Neuronal stem cell (in vitro differentiated cells): ENCODE measurements at regions not wholly inside any gene's neighbourhood (a gene's known extent, or its start where the extent isn't known, plus 50 kb on each side); places are given as distances from the start of the nearest gene placed in this dataset.
"Not testable (repeated sequence)": the region's sequence is repeated elsewhere in the genome, so short reads cannot be mapped to it uniquely, and the experiment has no call there.

Experiments used
- DNase-seq: peaks from one replicate; pipeline ENCODE4 v3.0.0-alpha.2; 2013; ENCODE audit warnings: low spot score
- H2AFZ ChIP-seq: one replicate; pipeline ENCODE4 v1.6.1; 2013; ENCODE audit warnings: mild to moderate bottlenecking, low read length, inconsistent platforms
- H2AK5ac ChIP-seq: 2 replicates; pipeline ENCODE4 v1.6.1; 2013; ENCODE audit warnings: low read depth, mild to moderate bottlenecking, inconsistent platforms, low read length, moderate library complexity, mixed read lengths
- H2BK120ac ChIP-seq: 2 replicates; pipeline ENCODE4 v1.6.1; 2013; ENCODE audit warnings: low read depth, mild to moderate bottlenecking, inconsistent platforms, low read length, moderate library complexity, mixed read lengths
- H2BK12ac ChIP-seq: one replicate; pipeline ENCODE4 v1.6.1; 2013; ENCODE audit warnings: low read length, inconsistent platforms
- H2BK15ac ChIP-seq: 2 replicates; pipeline ENCODE4 v1.6.1; 2013; ENCODE audit warnings: mild to moderate bottlenecking, low read length, inconsistent platforms, mixed read lengths
- H2BK5ac ChIP-seq: one replicate; pipeline ENCODE4 v1.6.1; 2013; ENCODE audit warnings: inconsistent platforms, mild to moderate bottlenecking, low read length, moderate library complexity
- H3K14ac ChIP-seq: one replicate; pipeline ENCODE4 v1.6.1; 2013; ENCODE audit warnings: low read length, inconsistent platforms
- H3K18ac ChIP-seq: 2 replicates; pipeline ENCODE4 v1.6.1; 2013; ENCODE audit warnings: low read length, inconsistent platforms
- H3K23ac ChIP-seq: 2 replicates; pipeline ENCODE4 v1.6.1; 2013; ENCODE audit warnings: low read depth, mild to moderate bottlenecking, mixed read lengths, low read length, inconsistent platforms; ENCODE audit not compliant: poor library complexity
- H3K27ac ChIP-seq: replicated peaks from 3 replicates; pipeline ENCODE4 v1.5.1; 2013; ENCODE audit warnings: low read length, inconsistent platforms
- H3K27me3 ChIP-seq, 3 experiments: 2 replicates each; pipeline ENCODE4 v1.6.1; 2013; ENCODE audit warnings: low read length in 3 of 3, mild to moderate bottlenecking in 2 of 3, inconsistent platforms in 1 of 3, low read depth in 1 of 3, mixed read lengths in 1 of 3, moderate library complexity in 1 of 3; ENCODE audit not compliant: control insufficient read depth in 3 of 3, insufficient read depth in 3 of 3
- H3K36me3 ChIP-seq, 2 donors: replicated peaks in 1 of 2; 2 replicates each; pipeline ENCODE4 v1.6.1; 2013; ENCODE audit warnings: low read length in 2 of 2; ENCODE audit not compliant: control insufficient read depth in 2 of 2, insufficient read depth in 2 of 2
- H3K4ac ChIP-seq: 2 replicates; pipeline ENCODE4 v1.6.1; 2013; ENCODE audit warnings: inconsistent platforms, mild to moderate bottlenecking, low read length, moderate library complexity
- H3K4me1 ChIP-seq, 2 donors: 1 replicate in 1 of 2; 2 replicates in 1 of 2; pipeline ENCODE4 v1.6.1; 2013; ENCODE audit warnings: low read length in 2 of 2, low read depth in 1 of 2; ENCODE audit not compliant: control insufficient read depth in 2 of 2, insufficient read depth in 1 of 2
- H3K4me2 ChIP-seq: one replicate; pipeline ENCODE4 v1.6.1; 2013; ENCODE audit warnings: mild to moderate bottlenecking, low read length, inconsistent platforms; ENCODE audit not compliant: insufficient read depth, poor library complexity, severe bottlenecking
- H3K4me3 ChIP-seq, 2 donors: 2 replicates each; pipeline ENCODE4 v1.5.1; 2013; ENCODE audit warnings: low read length in 2 of 2, mild to moderate bottlenecking in 2 of 2, inconsistent platforms in 1 of 2, moderate library complexity in 1 of 2
- H3K79me1 ChIP-seq: one replicate; pipeline ENCODE4 v1.6.1; 2013; ENCODE audit warnings: low read depth, mild to moderate bottlenecking, inconsistent platforms, low read length, moderate library complexity
- H3K9ac ChIP-seq: one replicate; pipeline ENCODE4 v1.6.1; 2013; ENCODE audit warnings: mild to moderate bottlenecking, low read depth, low read length, inconsistent platforms; ENCODE audit not compliant: poor library complexity
- H3K9me3 ChIP-seq, 2 donors: replicated peaks in 1 of 2; 2 replicates each; pipeline versions ENCODE3 to v1.6.1; 2013; ENCODE audit warnings: low read length in 2 of 2, mild to moderate bottlenecking in 2 of 2, inconsistent platforms in 1 of 2, low read depth in 1 of 2, mixed read lengths in 1 of 2, moderate library complexity in 1 of 2; ENCODE audit not compliant: control insufficient read depth in 2 of 2, insufficient read depth in 1 of 2
- H4K8ac ChIP-seq: one replicate; pipeline ENCODE4 v1.6.1; 2013; ENCODE audit warnings: low read depth, mild to moderate bottlenecking, inconsistent platforms, low read length, moderate library complexity
- H4K91ac ChIP-seq: one replicate; pipeline ENCODE4 v1.6.1; 2013; ENCODE audit warnings: low read length, low read depth, mild to moderate bottlenecking, inconsistent platforms; ENCODE audit not compliant: poor library complexity
- WGBS, 2 donors: extraction: QIAGEN DNeasy Blood & Tissue Kit; methylation state at CpG; one replicate each; pipeline ENCODE4 v1.1.7; 2013; ENCODE audit warnings: missing lambda C conversion rate in 2 of 2, mixed read lengths in 1 of 2; ENCODE audit not compliant: insufficient read length in 2 of 2, insufficient replicate concordance in 1 of 2; ENCODE audit errors: extremely low coverage in 2 of 2; 5-methylcytosine and 5-hydroxymethylcytosine counted together

DNA sequence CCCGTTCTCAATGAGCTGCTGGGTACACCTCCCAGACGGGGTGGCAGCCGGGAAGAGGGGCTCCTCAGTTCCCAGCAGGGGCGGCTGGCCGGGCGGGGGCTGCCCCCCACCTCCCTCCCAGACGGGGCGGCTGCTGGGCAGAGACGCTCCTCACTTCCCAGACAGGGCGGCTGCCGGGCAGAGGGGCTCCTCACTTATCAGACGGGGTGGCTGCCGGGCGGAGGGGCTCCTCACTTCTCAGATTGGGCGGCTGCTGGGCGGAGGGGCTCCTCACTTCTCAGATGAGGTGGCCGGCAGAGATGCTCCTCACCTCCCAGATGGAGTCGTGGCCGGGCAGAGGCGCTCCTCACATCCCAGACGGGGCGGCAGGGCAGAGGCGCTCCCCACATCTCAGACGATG is 559.0 kb downstream of the CD109 start:
- no CpG with 5 or more reads among the region's 24 CpGs for WGBS, 2 donors
- not testable (repeated sequence) for H3K27ac ChIP-seq, H2BK5ac ChIP-seq, H2AFZ ChIP-seq, H3K4ac ChIP-seq, H3K4me2 ChIP-seq, H3K9me3 ChIP-seq, H3K9ac ChIP-seq, H3K23ac ChIP-seq, H3K4me1 ChIP-seq, H3K18ac ChIP-seq, H3K36me3 ChIP-seq, H3K14ac ChIP-seq, DNase-seq, H4K91ac ChIP-seq, H2BK120ac ChIP-seq, H2BK12ac ChIP-seq, H4K8ac ChIP-seq, H3K79me1 ChIP-seq, H2AK5ac ChIP-seq, H3K27me3 ChIP-seq, H2BK15ac ChIP-seq, H3K4me3 ChIP-seq

DNA sequence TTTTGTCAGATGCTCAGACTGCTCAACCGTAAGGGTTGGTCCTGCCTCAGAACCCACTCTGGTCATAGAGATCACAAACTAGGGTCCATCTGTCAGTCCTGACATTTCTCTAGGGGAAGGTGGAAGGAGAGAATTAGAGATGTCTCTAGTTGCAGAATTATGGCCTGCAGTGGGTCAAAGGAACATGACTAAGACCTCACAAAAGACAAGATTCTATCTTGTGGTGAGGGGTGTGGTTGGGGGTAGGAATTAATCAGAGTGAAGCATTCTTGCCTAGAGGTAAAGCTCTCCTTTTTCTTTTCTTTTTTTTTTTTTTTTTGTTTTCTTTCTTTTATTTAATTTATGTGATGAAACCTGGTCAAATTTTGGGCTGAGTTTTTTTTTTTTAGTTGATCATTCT is 558.1 kb downstream of the CD109 start:
- not testable (repeated sequence) for H2BK15ac ChIP-seq, DNase-seq, H3K79me1 ChIP-seq, H3K4me1 ChIP-seq, H3K4me2 ChIP-seq, H2BK5ac ChIP-seq, H2BK120ac ChIP-seq, H2AFZ ChIP-seq, H3K14ac ChIP-seq, H3K9ac ChIP-seq, H3K4ac ChIP-seq, H3K27me3 ChIP-seq, H4K8ac ChIP-seq, H3K4me3 ChIP-seq, H4K91ac ChIP-seq, H3K36me3 ChIP-seq, H2AK5ac ChIP-seq, H3K23ac ChIP-seq, H3K9me3 ChIP-seq, H3K18ac ChIP-seq, H2BK12ac ChIP-seq, H3K27ac ChIP-seq
- WGBS, 2 donors, result no CpG with 5 or more reads among the region's 1 CpG

DNA sequence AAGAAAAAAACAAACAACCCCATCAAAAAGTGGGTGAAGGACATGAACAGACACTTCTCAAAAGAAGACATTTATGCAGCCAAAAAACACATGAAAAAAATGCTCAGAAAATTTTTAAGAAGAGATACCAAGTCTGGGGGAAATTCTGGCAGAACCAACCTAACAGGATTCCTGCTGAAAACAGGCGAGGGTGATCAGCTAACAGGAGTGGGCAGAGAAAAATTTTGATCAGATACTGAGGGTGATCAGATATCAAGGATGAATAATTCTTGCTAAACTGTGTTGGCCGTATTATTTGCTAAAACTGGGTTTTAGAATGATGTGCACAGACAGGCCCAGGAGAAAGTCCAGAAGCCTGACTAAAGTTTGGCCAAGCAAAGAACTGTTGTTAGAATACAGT is 557.3 kb downstream of the CD109 start:
- Histone ChIP-seq H3K9me3 (no peaks in the 10 kb centered on the region), H3K9ac (no peak overlapping the region), H2BK15ac (no peak overlapping the region), H3K79me1 (no peaks in the 10 kb centered on the region), H3K23ac (no peak overlapping the region), H3K36me3 (no peaks in the 10 kb centered on the region), H2BK120ac (no peak overlapping the region), H4K91ac (no peak overlapping the region), H3K4me3 (no peak overlapping the region), H3K4ac (no peak overlapping the region), H3K4me2 (no peak overlapping the region), H3K27me3 (no peaks in the 10 kb centered on the region), H4K8ac (no peak overlapping the region), H3K14ac (no peak overlapping the region), H2AFZ (no peak overlapping the region), H3K27ac (no peak overlapping the region), H2BK5ac (no peak overlapping the region), H3K18ac (no peak overlapping the region), H3K4me1 (no peaks in the 10 kb centered on the region), H2AK5ac (no peak overlapping the region), H2BK12ac (no peak overlapping the region)
- no peak for DNase-seq
- WGBS, 2 donors, result no CpG with 5 or more reads among the region's 2 CpGs

DNA sequence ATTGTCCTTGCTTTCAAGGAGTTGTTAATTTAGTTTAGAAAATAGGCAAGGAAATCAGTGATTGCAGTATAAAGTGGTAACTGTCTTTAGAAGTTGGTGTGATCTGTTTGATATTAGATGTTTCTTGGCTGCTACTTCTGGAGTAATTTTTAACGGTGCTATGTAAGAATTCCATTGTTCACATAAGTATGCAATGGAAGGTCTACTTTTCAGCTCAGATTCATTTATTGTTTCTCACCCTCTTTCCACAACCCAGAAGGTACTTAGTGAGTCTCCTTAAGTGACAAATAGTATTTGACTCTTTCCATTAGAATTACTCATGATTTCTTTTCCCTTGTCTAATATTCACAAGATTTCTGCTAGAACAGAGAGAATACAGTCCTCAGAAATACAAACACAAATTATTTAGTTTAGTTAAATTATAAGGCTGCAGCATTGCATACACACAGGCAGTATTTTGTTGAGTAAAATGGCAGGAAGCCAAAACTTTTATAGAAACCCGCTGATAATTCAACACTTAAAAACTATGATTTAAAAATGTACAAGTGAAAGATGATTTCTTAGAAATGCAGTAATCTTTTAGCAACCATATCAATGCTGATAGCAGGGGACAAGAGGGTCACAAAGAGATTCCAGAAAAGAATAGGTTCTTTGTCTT is 554.3 kb downstream of the CD109 start:
- Histone ChIP-seq H2BK120ac (no peak overlapping the region), H3K4ac (no peak overlapping the region), H3K4me1 (no peaks in the 10 kb centered on the region), H2BK5ac (no peak overlapping the region), H3K4me3 (no peak overlapping the region), H2AK5ac (no peak overlapping the region), H3K9me3 (no peaks in the 10 kb centered on the region), H3K9ac (no peak overlapping the region), H3K27me3 (no peaks in the 10 kb centered on the region), H2AFZ (no peak overlapping the region), H3K23ac (no peak overlapping the region), H2BK15ac (no peak overlapping the region), H3K27ac (no peak overlapping the region), H3K18ac (no peak overlapping the region), H4K8ac (no peak overlapping the region), H4K91ac (no peak overlapping the region), H3K79me1 (no peaks in the 10 kb centered on the region), H3K14ac (no peak overlapping the region), H2BK12ac (no peak overlapping the region), H3K36me3 (no peaks in the 10 kb centered on the region), H3K4me2 (no peak overlapping the region)
- no peak for DNase-seq
- WGBS, 2 donors, result no CpG with 5 or more reads among the region's 2 CpGs
